Hepatocyte (in vitro differentiated cells): ENCODE measurements at regions not wholly inside any gene's neighbourhood (a gene's known extent, or its start where the extent isn't known, plus 50 kb on each side); places are given as distances from the start of the nearest gene placed in this dataset.

Experiments
- CTCF ChIP-seq: fragments of 200-600 bp; sonication (generic); IDR thresholded peaks from 2 replicates; pipeline ENCODE4 v1.5.1; 2016; ENCODE audit warnings: antibody characterized with exemption, mild to moderate bottlenecking; ENCODE audit not compliant: poor library complexity
- EZH2 ChIP-seq: fragments of 200-600 bp; sonication (generic); IDR thresholded peaks from 2 replicates; pipeline ENCODE4 v1.6.1; 2016; ENCODE audit warnings: antibody characterized with exemption, mild to moderate bottlenecking, borderline replicate concordance
- EZH2phosphoT487 ChIP-seq: fragments of 200-600 bp; sonication (generic); IDR thresholded peaks from one replicate; pipeline ENCODE4 v1.6.1; 2018; ENCODE audit warnings: antibody characterized with exemption, mild to moderate bottlenecking, low read depth, moderate library complexity; ENCODE audit not compliant: unreplicated experiment, severe bottlenecking

- TF ChIP-seq CTCF: no peak
- TF ChIP-seq EZH2: no peak
- no peak for TF ChIP-seq EZH2phosphoT487
Observed at GRCh38 chr4:79065262-79065661, 126.0 kb upstream of the PAQR3 start.
